A549 (cell line): ENCODE measurements at regions not wholly inside any gene's neighbourhood (a gene's known extent, or its start where the extent isn't known, plus 50 kb on each side); places are given as distances from the start of the nearest gene placed in this dataset.

Experiments
- ATAC-seq, 2 experiments: fragments of 200-7000 bp in 1 of 2; fragments of >200 bp in 1 of 2; cut with Nextera tagmentation in 1 of 2; cut with Tn5 transposase in 1 of 2; 3 replicates each; pipeline versions ENCODE4 v1.8.0 to v1.9.1; 2018 to 2020; ENCODE audit warnings: mild to moderate bottlenecking in 1 of 2, moderate library complexity in 1 of 2
- CTCF ChIA-PET: fragments of 300-600 bp; sonication (Branson Sonifier 250); formaldehyde crosslinking; extraction: SDS; loops from one replicate; lab custom pipeline; 2021; ENCODE audit warnings: antibody characterized with exemption, inconsistent platforms; lab: Yijun Ruan, JAX
- POLR2A ChIA-PET: fragments of 350-600 bp; formaldehyde crosslinking; extraction: SDS; loops from one replicate; lab custom pipeline; 2021; ENCODE audit warnings: antibody characterized with exemption, inconsistent platforms; lab: Yijun Ruan, JAX
- DNase-seq, 2 experiments: peaks; one replicate each; pipeline versions ENCODE4 v3.0.0 to v3.0.0-alpha.2; 2011 to 2016; ENCODE audit warnings: low read depth in 1 of 2, low spot score in 1 of 2
- FAIRE-seq: peaks from 2 replicates; lab custom pipeline; 2011; peaks lifted over from hg19 to GRCh38; lab: Jason Lieb, UNC
- H3K27ac ChIP-seq, 2 experiments: fragments of >200 bp; sonication (Bioruptor Twin); formaldehyde crosslinking; 3 replicates each; pipeline ENCODE4 v1.5.1; 2016 to 2017
- H3K4me1 ChIP-seq: fragments of >200 bp; sonication (Bioruptor Twin); formaldehyde crosslinking; 3 replicates; pipeline ENCODE4 v1.6.1; 2016
- H3K4me2 ChIP-seq: fragments of >200 bp; sonication (Bioruptor Twin); formaldehyde crosslinking; 3 replicates; pipeline ENCODE4 v1.6.1; 2016
- H3K4me3 ChIP-seq: fragments of >200 bp; sonication (Bioruptor Twin); formaldehyde crosslinking; 3 replicates; pipeline ENCODE4 v1.5.1; 2016
- H3K9me3 ChIP-seq: fragments of >200 bp; sonication (Bioruptor Twin); formaldehyde crosslinking; 3 replicates; pipeline ENCODE4 v1.6.1; 2016
- CHD2 ChIP-seq: fragments of 150-350 bp; IDR thresholded peaks from 2 replicates; pipeline ENCODE4 v1.6.1; 2014; ENCODE audit warnings: low read length; ENCODE audit not compliant: partially characterized antibody
- CTCF ChIP-seq: fragments of >200 bp; sonication (Bioruptor Twin); formaldehyde crosslinking; IDR thresholded peaks from 3 replicates; pipeline ENCODE4 v1.5.1; 2016
- E2F6 ChIP-seq: IDR thresholded peaks from 2 replicates; pipeline ENCODE4 v1.6.1; 2012; ENCODE audit warnings: low read depth, borderline replicate concordance
- EHF ChIP-seq: fragments of 250-450 bp; sonication (Bioruptor Pico); IDR thresholded peaks from 2 replicates; pipeline ENCODE4 v1.5.0; 2020; ENCODE audit warnings: mild to moderate bottlenecking
- ELK1 ChIP-seq: fragments of 150-350 bp; IDR thresholded peaks from 2 replicates; pipeline ENCODE4 v1.6.1; 2014; ENCODE audit warnings: low read depth, mild to moderate bottlenecking, low read length
- EP300 ChIP-seq, 2 experiments: fragments of >200 bp; sonication (Bioruptor Twin); formaldehyde crosslinking; IDR thresholded peaks; 2 replicates in 1 of 2; 3 replicates in 1 of 2; pipeline ENCODE4 v1.6.1; 2016 to 2017
- FOSB ChIP-seq: fragments of 250-450 bp; sonication (Bioruptor Pico); IDR thresholded peaks from 2 replicates; pipeline ENCODE4 v1.5.0; 2020; ENCODE audit warnings: mild to moderate bottlenecking, moderate library complexity
- FOSL2 ChIP-seq, 2 experiments: fragments of 450-650 bp in 1 of 2; fragments of >200 bp in 1 of 2; sonication (Bioruptor Twin) in 1 of 2; formaldehyde crosslinking; IDR thresholded peaks; 2 replicates each; pipeline versions ENCODE4 v1.5.0 to v1.6.1; 2016 to 2020; ENCODE audit warnings: mild to moderate bottlenecking in 1 of 2, moderate library complexity in 1 of 2
- FOXS1 ChIP-seq: fragments of 250-450 bp; sonication (Bioruptor Pico); IDR thresholded peaks from 2 replicates; pipeline ENCODE4 v1.5.0; 2020; ENCODE audit warnings: mild to moderate bottlenecking, moderate library complexity
- HES2 ChIP-seq: fragments of >200 bp; sonication (Bioruptor Twin); formaldehyde crosslinking; IDR thresholded peaks from 2 replicates; pipeline ENCODE4 v1.6.1; 2016
- HEYL ChIP-seq: fragments of 250-450 bp; sonication (Bioruptor Pico); IDR thresholded peaks from 2 replicates; pipeline ENCODE4 v1.8.0; 2021; ENCODE audit warnings: mild to moderate bottlenecking, moderate library complexity
- HMGXB4 ChIP-seq: fragments of 250-450 bp; sonication (Bioruptor Pico); IDR thresholded peaks from 2 replicates; pipeline ENCODE4 v1.5.0; 2021; ENCODE audit warnings: mild to moderate bottlenecking, moderate library complexity, borderline replicate concordance
- HOXB5 ChIP-seq: fragments of 250-450 bp; sonication (Bioruptor Pico); IDR thresholded peaks from 2 replicates; pipeline ENCODE4 v1.5.0; 2020; ENCODE audit warnings: mild to moderate bottlenecking, moderate library complexity
- JUNB ChIP-seq: fragments of >200 bp; sonication (Bioruptor Twin); formaldehyde crosslinking; IDR thresholded peaks from 2 replicates; pipeline ENCODE4 v1.6.1; 2016
- MAX ChIP-seq: IDR thresholded peaks from 2 replicates; pipeline ENCODE4 v1.6.1; 2012
- PHF8 ChIP-seq: fragments of 200-600 bp; sonication (generic); IDR thresholded peaks from 2 replicates; pipeline ENCODE4 v1.6.1; 2016; ENCODE audit warnings: low read depth, mild to moderate bottlenecking, antibody characterized with exemption, moderate library complexity, borderline replicate concordance
- POLR2AphosphoS2 ChIP-seq: conservative IDR thresholded peaks from 2 replicates; pipeline ENCODE4 v1.6.1; 2012; ENCODE audit warnings: low read length, improper control_type of control experiment, inconsistent platforms
- RAD21 ChIP-seq, 2 experiments: fragments of >200 bp in 1 of 2; sonication (Bioruptor Twin) in 1 of 2; formaldehyde crosslinking in 1 of 2; IDR thresholded peaks in 1 of 2; conservative IDR thresholded peaks in 1 of 2; 2 replicates in 1 of 2; 3 replicates in 1 of 2; pipeline ENCODE4 v1.6.1; 2012 to 2018; ENCODE audit warnings: inconsistent platforms in 1 of 2
- RFX5 ChIP-seq: fragments of 450-650 bp; IDR thresholded peaks from 2 replicates; pipeline ENCODE4 v1.7.1; 2014; ENCODE audit warnings: antibody characterized with exemption, mild to moderate bottlenecking, moderate library complexity
- SMC3 ChIP-seq: fragments of >200 bp; sonication (Bioruptor Twin); formaldehyde crosslinking; IDR thresholded peaks from 3 replicates; pipeline ENCODE4 v1.6.1; 2018; ENCODE audit warnings: inconsistent platforms
- SREBF2 ChIP-seq: fragments of 450-650 bp; IDR thresholded peaks from 2 replicates; pipeline ENCODE4 v1.6.1; 2014; ENCODE audit warnings: mild to moderate bottlenecking, moderate library complexity
- TFCP2L1 ChIP-seq: fragments of 250-450 bp; sonication (Bioruptor Pico); IDR thresholded peaks from 2 replicates; pipeline ENCODE4 v1.5.0; 2021; ENCODE audit warnings: mild to moderate bottlenecking
- TP53 ChIP-seq: fragments of 250-450 bp; sonication (Bioruptor Pico); IDR thresholded peaks from 2 replicates; pipeline ENCODE4 v1.5.0; 2021; ENCODE audit warnings: mild to moderate bottlenecking, moderate library complexity
- ZC3H11A ChIP-seq: fragments of 450-650 bp; IDR thresholded peaks from 2 replicates; pipeline ENCODE4 v1.6.1; 2014; ENCODE audit warnings: antibody characterized with exemption, mild to moderate bottlenecking
- ZNF302 ChIP-seq: fragments of 250-450 bp; sonication (Bioruptor Pico); IDR thresholded peaks from 2 replicates; pipeline ENCODE4 v1.9.0; 2021; ENCODE audit warnings: inconsistent platforms, mild to moderate bottlenecking, moderate library complexity
- ZSCAN20 ChIP-seq: fragments of 250-450 bp; sonication (Bioruptor Pico); IDR thresholded peaks from 2 replicates; pipeline ENCODE4 v1.8.0; 2022; ENCODE audit warnings: mild to moderate bottlenecking, moderate library complexity
- WGBS: methylation state at CpG from one replicate; pipeline ENCODE4 v1.1.6; 2017; ENCODE audit errors: missing lambda C conversion rate; 5-methylcytosine and 5-hydroxymethylcytosine counted together

- Histone ChIP-seq H3K4me3 (no peak overlapping the region), H3K9me3 (no peaks in the 10 kb centered on the region), H3K27ac (no peak overlapping the region), H3K4me2 (no peak overlapping the region), H3K4me1 (0 out of 3 replicates have a peak, but pooled peaks cover 3% of the 10 kb centered on the region)
- TF ChIP-seq FOXS1 (CRISPR knock-in tag) (no peak), ZNF302 (CRISPR knock-in tag) (no peak), FOSB (CRISPR knock-in tag) (no peak), JUNB (no peak), SREBF2 (no peak), HEYL (CRISPR knock-in tag) (no peak), EHF (CRISPR knock-in tag) (no peak), POLR2AphosphoS2 (no peak), RAD21 (conservative IDR thresholded peaks at IDR 0.05 in 1 of 2, IDR thresholded peaks at IDR 0.05 in 1 of 2) (no peak), EP300 (IDR thresholded peaks at IDR 0.05) (no peak), ZSCAN20 (CRISPR knock-in tag) (no peak), PHF8 (no peak)
- ChIA-PET CTCF (interaction anchor here (1.0 kb wide), 1 partner anchor 8 kb away, joined by 3 read pairs; no protein-coding TSS in a partner anchor), POLR2A (no interaction called here)
- WGBS = 56% methylated on average over 1 of the region's 1 CpG
- DNase-seq = no peak
- ATAC-seq = no peak
- no peak for FAIRE-seq
These were observed 60.1 kb upstream of the OSTN start for GRCh38 chr3:191138937-191139336.

- Histone ChIP-seq H3K27ac (no peak overlapping the region), H3K9me3 (no peaks in the 10 kb centered on the region), H3K4me2 (no peak overlapping the region), H3K4me3 (no peak overlapping the region), H3K4me1 (0 out of 3 replicates have a peak, but pooled peaks cover 3% of the 10 kb centered on the region)
- FAIRE-seq (no peak), ATAC-seq (no peak), DNase-seq (no peak)
- POLR2A ChIA-PET = no interaction called here
- CTCF ChIA-PET = interaction anchor here (1.2 kb wide), 1 partner anchor 10 kb away, joined by 3 read pairs; no protein-coding TSS in a partner anchor
- 69% methylated on average over 1 of the region's 1 CpG for WGBS
- TF ChIP-seq RFX5 (no peak), MAX (no peak), CHD2 (no peak), E2F6 (no peak), EHF (CRISPR knock-in tag) (no peak), HES2 (no peak), SMC3 (no peak), FOXS1 (CRISPR knock-in tag) (no peak), ZC3H11A (no peak), ELK1 (no peak), TFCP2L1 (CRISPR knock-in tag) (no peak), FOSL2 (IDR thresholded peaks at IDR 0.05) (no peak), FOSL2 (CRISPR knock-in tag; IDR thresholded peaks at IDR 0.05) (no peak)
- TF ChIP-seq, all 56 proteins: peak for 0
These were observed 61.3 kb upstream of the OSTN start for GRCh38 chr3:191137708-191138107.

- POLR2A ChIA-PET = no interaction called here
- no peak overlapping the region for H3K4me3 ChIP-seq
- H3K4me2 ChIP-seq = no peak overlapping the region
- no peaks in the 10 kb centered on the region for H3K9me3 ChIP-seq
- TF ChIP-seq ZSCAN20 (CRISPR knock-in tag) = no peak
- peak; percentile 20; the same call in 1 of the 3 replicates for TF ChIP-seq CTCF
- TF ChIP-seq HMGXB4 (CRISPR knock-in tag) = no peak
- no peak for TF ChIP-seq TP53 (CRISPR knock-in tag)
- TF ChIP-seq HOXB5 (CRISPR knock-in tag) = no peak
- peak; percentile 21 to 35; a peak in 2 of 5 replicates for TF ChIP-seq RAD21 (conservative IDR thresholded peaks at IDR 0.05 in 1 of 2, IDR thresholded peaks at IDR 0.05 in 1 of 2)
- TF ChIP-seq, all 56 proteins: peak for 2
- ATAC-seq (peak in 1 of 2 experiments; percentile 51; a peak in 1 of 6 replicates), DNase-seq (peak in 1 of 2 experiments; percentile 8), FAIRE-seq (no peak)
- WGBS = 55% methylated on average over 6 of the region's 6 CpGs
- no peaks in the 10 kb centered on the region for H3K4me1 ChIP-seq
- H3K27ac ChIP-seq = no peak overlapping the region
- CTCF ChIA-PET = interaction anchor here (0.6 to 1.5 kb wide), 2 partner anchors 9 to 24 kb away, joined by 4 read pairs; no protein-coding TSS in a partner anchor
These were observed 62.7 kb upstream of the OSTN start for GRCh38 chr3:191136347-191136746.
